NCI-H2081 (cell line): ENCODE measurements at regions not wholly inside any gene's neighbourhood (a gene's known extent, or its start where the extent isn't known, plus 50 kb on each side); places are given as distances from the start of the nearest gene placed in this dataset.
"Not testable (repeated sequence)": the region's sequence is repeated elsewhere in the genome, so short reads cannot be mapped to it uniquely, and the experiment has no call there.

Source experiments
- DNase-seq, 2 experiments: peaks; one replicate each; lab custom pipeline; 2025; lab: John Stamatoyannopoulos, UW

DNA sequence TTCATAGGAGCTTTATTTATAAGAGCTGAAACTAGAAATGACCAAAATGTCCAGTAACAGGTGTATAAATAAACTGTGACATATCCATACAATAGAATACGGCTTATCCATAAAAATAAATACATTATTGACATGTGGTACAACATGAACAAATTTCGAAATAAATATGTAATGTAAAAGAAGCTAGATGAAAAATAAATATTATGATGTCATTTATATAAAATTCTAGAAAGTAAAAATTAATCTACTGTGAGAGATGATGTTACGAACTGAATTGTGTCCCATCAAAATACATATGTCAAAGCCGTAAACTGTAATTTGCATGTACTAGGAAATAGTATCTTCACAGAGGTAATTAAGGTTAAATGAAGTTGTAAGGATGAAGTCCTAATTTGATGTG is 1104.9 kb downstream of the NSUN3 start:
- no peak for DNase-seq

DNA sequence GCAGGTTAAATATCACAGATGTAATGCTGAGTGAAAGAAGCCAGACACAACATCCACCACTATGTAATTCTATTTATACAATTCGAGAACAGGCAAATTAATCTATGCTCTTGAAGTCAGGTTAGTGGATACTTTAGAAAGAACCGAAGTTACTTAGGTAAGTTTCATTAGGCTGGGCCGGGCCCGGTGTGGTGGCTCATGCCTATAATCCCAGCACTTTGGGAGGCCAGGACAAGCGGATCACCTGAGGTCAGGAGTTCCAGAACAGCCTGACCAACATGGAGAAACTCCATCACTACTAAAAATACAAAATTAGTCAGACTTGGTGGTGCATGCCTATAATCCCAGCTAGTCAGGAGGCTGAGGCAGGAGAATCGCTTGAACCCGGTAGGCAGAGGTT is 1105.7 kb downstream of the NSUN3 start:
- no peak for DNase-seq

- DNase-seq = peak; percentile 71 to 96
Observed at GRCh38 chr3:95172164-95172943, 1109.5 kb downstream of the NSUN3 start.

- no peak for DNase-seq
Observed at GRCh38 chr3:95177096-95177495, 1114.2 kb downstream of the NSUN3 start.

DNA sequence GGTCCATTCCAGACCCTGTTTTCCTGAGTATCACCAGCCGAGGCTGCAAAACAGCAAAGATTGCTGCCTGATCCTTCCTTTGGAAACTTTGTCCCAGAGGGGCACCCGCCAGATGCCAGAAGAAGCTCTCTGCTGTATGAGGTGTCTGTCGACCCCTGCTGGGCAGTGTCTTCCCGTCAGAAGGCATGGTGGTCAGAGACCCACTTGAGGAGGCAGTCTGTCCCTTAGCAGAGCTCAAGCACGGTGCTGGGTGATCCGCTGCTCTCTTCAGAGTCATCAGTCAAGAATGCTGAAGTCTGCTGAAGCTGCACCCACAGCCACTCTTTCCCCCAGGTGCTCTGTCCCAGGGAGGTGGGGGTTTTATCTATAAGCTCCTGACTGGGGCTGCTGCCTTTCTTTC is 1121.2 kb downstream of the NSUN3 start:
- no peak for DNase-seq

DNA sequence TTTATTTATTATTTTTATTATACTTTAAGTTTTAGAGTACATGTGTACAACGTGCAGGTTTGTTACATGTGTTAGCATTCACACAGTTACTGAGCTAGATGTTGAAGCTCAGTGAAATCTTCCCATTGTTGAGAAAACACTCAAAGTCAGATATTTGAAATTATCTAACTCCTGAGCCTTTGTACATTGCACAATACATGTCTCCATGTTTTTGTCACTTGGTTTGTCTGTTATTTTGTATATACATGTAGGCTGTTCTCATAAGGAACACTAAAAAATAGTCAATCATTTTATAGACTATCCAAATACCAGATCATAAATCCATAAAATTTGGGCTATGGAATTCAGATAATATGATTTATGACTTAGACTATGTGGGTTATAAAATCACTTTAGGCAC is 1126.5 kb downstream of the NSUN3 start:
- DNase-seq = no peak

DNA sequence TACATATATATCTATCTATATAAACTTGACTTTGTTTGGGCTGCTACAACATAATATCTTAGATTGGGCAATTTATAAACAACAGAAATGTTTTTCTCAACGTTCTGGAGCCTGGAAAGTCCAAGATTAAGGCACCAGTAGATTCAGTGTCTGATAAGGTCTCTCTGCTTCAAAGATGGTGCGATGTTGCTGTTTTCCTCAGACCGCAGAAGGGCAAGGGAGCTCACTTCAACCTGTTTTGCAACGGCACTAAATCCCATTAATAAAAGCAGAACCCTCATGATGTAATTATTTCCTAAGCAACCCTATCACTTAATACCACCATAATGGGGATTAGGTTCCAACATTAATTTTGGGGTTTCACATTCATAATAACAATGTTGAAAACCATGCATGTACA is 1134.8 kb downstream of the NSUN3 start:
- DNase-seq = no peak

DNA sequence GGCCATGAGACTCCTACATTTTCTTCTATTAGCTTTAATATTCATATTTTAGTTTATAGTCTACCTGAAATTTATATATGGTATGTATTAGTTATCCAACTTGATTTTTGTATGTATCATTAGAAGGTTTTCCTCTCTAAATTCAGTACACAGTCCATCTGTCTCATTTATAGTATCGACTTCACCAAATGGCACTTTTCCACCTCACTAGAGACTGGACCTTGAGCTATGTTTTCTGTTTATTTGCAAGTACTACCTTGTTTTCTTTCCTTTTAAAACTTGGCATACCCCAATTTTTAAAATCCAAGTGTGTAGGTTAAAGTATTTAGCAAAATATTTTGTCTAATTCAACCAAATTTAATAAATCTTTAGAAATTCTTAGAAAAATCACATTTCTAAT is 1137.5 kb downstream of the NSUN3 start:
- no peak for DNase-seq

GRCh38 chr3:95210878-95211277 is 1148.0 kb downstream of the NSUN3 start:
- no peak for DNase-seq

DNA sequence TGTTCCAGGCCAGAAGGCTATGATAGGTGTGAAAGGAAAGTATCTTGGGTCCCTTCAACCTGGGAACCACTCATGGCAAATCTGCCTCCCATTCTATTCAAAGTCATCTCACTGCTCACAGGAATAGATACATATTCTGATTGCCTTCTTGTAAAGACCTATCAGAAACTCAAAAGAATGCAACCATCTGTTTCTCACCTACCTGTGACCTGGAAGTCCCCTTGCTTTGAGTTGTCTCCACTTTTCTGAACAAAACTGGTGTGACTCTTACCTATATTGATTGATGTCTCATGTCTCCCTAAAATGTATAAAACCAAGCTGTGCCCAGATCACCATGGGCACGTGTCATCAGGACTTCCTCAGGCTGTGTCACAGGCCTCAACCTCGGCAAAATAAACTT is 1149.3 kb downstream of the NSUN3 start:
- DNase-seq = no peak

DNA sequence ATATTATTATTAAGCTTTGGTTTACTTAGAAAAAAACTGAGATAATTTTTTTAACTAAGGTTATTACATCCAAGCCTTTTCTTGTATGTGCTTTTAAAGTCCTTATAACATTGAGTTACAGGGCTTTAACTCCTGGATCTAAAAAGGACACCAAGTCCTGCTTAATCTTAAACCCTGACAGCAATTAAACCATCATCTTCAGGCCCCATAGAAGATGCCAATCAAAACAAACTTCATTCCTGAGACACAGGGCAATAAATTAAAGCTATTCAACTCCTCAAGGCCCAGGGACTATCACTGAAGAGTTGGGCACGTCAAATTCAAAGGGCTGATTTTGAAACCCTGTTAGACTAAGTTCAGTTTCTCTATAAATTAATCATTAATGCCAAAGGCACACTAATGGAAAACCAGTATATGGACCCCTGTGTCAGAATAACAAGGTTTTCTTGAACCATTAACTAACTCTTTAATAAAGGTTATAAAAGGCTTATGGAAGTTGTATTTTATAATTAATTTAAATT is 1152.6 kb downstream of the NSUN3 start:
- DNase-seq = no peak

GRCh38 chr3:95217661-95218060 is 1154.8 kb downstream of the NSUN3 start:
- no peak for DNase-seq

GRCh38 chr3:95218484-95218883 is 1155.6 kb downstream of the NSUN3 start:
- DNase-seq = no peak

DNA sequence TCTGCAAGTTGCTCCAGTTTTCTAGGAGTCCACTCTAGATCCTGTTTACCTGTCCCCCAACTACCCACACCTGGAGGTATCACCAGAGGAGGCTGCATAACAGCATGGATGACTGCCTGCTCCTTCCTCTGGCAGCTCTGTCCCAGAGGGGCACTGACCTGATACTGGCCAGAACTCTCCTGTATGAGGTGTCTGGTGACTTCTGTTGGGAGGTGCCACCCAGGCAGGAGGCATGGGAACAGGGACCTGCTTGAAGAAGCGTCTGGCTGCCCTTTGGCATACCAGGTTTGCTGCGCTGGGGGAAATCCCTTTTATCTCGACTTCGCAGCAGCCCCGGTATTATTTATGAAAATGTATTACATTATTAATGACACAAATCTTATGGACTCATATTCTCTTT is 1163.6 kb downstream of the NSUN3 start:
- no peak for DNase-seq

GRCh38 chr3:95227092-95227491 is 1164.2 kb downstream of the NSUN3 start:
- DNase-seq = no peak

GRCh38 chr3:95228416-95228815 is 1165.6 kb downstream of the NSUN3 start:
- DNase-seq = no peak

- no peak for DNase-seq
Observed at GRCh38 chr3:95235916-95236315, 1173.1 kb downstream of the NSUN3 start.

DNA sequence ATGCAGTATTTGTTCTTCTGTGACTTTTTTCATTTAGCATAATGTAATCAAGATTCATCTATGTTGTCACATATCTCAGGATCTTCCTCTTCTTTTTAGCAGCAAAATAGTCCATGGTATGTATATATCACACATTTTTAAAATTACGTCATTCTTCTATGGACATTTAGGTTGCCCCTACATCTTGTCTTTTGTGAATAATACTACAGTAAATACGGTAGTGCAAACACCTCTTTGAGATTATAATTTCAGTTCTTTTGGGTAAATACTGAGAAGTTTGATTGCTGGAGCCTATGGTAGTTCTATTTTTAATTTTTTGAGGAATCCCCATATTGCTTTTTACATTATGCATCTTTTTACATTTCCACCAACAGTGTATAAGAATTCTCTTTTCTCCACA is 1174.9 kb downstream of the NSUN3 start:
- no peak for DNase-seq

GRCh38 chr3:95240395-95240794 is 1177.5 kb downstream of the NSUN3 start:
- no peak for DNase-seq

DNA sequence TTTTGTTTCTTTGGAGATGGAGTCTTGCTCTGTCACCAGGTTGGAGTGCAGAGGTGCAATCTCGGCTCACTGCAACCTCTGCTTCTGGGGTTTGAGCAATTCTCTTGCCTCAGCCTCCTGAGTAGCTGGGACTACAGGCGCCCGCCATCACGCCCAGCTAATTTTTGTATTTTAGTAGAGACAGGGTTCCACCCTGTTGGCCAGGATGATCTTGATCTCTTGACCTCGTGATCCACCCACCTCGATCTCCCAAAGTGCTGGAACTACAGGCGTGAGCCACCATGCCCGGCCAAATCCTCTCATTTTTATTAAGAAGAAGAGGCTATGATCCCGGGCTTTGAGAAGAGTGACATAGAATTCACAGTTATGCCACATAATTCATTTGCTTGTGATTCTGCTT is 1178.4 kb downstream of the NSUN3 start:
- DNase-seq = not testable (repeated sequence)

DNA sequence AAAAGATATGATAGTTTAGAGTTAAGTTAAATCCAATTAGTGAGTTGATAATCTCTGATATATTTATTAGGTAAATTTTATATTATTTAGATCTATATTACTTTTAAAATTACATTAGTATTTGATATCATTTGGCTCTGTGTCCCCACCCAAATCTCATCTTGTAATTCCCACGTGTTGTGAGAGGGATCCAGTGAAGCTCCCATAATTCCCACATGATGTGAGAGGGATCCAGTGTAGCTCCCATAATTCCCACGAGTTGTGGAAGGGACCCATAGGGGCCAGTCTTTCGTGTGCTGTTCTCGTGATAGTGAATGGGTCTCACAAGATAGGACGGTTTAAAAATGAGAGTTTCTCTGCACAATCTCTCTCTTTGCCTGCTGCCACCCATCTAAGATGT is 1183.6 kb downstream of the NSUN3 start:
- DNase-seq = no peak

GRCh38 chr3:95254061-95254460 is 1191.2 kb downstream of the NSUN3 start:
- DNase-seq = no peak

- DNase-seq = no peak
Observed at GRCh38 chr3:95254758-95255157, 1191.9 kb downstream of the NSUN3 start.

DNA sequence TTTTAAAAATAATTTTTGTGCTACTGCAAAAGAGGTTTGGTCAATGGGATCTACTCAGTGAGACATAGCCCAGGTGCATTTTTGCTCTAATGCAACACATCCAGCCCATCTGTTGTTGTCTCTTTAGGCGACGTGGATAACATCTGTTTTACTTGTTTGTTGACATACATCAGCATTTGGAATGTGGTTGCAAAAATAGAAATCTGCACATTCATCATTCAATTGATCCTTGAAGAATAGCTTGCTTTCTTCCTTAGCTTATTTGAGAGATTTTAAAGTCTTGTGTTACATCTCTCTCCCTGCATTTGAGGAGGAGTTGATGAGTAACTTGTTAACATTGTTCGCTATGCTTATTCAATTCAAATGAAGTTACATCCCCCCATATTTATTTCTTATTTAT is 1202.3 kb downstream of the NSUN3 start:
- no peak for DNase-seq
